SKM-1 treated with dmso at 0.1 percent for 144 hours (cell line): ENCODE measurements at regions not wholly inside any gene's neighbourhood (a gene's known extent, or its start where the extent isn't known, plus 50 kb on each side); places are given as distances from the start of the nearest gene placed in this dataset.
"Not testable (repeated sequence)": the region's sequence is repeated elsewhere in the genome, so short reads cannot be mapped to it uniquely, and the experiment has no call there.

Source experiments
- DNase-seq: peaks from one replicate; lab custom pipeline; 2025; ENCODE audit not compliant: unreplicated experiment; lab: John Stamatoyannopoulos, UW

GRCh38 chr4:19650903-19651864, 600.5 kb upstream of the SLIT2 start:
- DNase-seq, result no peak

- no peak for DNase-seq
Measured at GRCh38 chr4:19645589-19645988, 606.1 kb upstream of the SLIT2 start.

GRCh38 chr4:19636451-19636850, 615.3 kb upstream of the SLIT2 start:
- DNase-seq, result no peak

- no peak for DNase-seq
Measured at GRCh38 chr4:19631814-19632213, 619.9 kb upstream of the SLIT2 start.

GRCh38 chr4:19623866-19624265, 627.8 kb upstream of the SLIT2 start:
- DNase-seq, result no peak

- DNase-seq, result no peak
Measured at GRCh38 chr4:19615086-19615689, 636.5 kb upstream of the SLIT2 start.

GRCh38 chr4:19614171-19614570, 637.5 kb upstream of the SLIT2 start:
- DNase-seq, result no peak

- no peak for DNase-seq
Measured at GRCh38 chr4:19596342-19596741, 655.4 kb upstream of the SLIT2 start.

- no peak for DNase-seq
Measured at GRCh38 chr4:19592391-19592790, 659.3 kb upstream of the SLIT2 start.

- DNase-seq, result no peak
Measured at GRCh38 chr4:19583827-19584569, 667.7 kb upstream of the SLIT2 start.

GRCh38 chr4:19580095-19580494, 671.6 kb upstream of the SLIT2 start:
- DNase-seq, result no peak

GRCh38 chr4:19579608-19580007, 672.1 kb upstream of the SLIT2 start:
- no peak for DNase-seq

GRCh38 chr4:19577097-19577496, 674.6 kb upstream of the SLIT2 start:
- DNase-seq, result no peak

GRCh38 chr4:19575924-19576323, 675.8 kb upstream of the SLIT2 start:
- peak; percentile 61 for DNase-seq

- no peak for DNase-seq
Measured at GRCh38 chr4:19566041-19566440, 685.7 kb upstream of the SLIT2 start.

- DNase-seq, result no peak
Measured at GRCh38 chr4:19562456-19562855, 689.2 kb upstream of the SLIT2 start.

- DNase-seq, result no peak
Measured at GRCh38 chr4:19557161-19557560, 694.5 kb upstream of the SLIT2 start.

GRCh38 chr4:19556276-19556675, 695.4 kb upstream of the SLIT2 start:
- DNase-seq, result not testable (repeated sequence)

- DNase-seq, result no peak
Measured at GRCh38 chr4:19547463-19547862, 704.2 kb upstream of the SLIT2 start.

GRCh38 chr4:19544446-19545125, 707.1 kb upstream of the SLIT2 start:
- no peak for DNase-seq
